Mesendoderm (in vitro differentiated cells): ENCODE measurements at regions not wholly inside any gene's neighbourhood (a gene's known extent, or its start where the extent isn't known, plus 50 kb on each side); places are given as distances from the start of the nearest gene placed in this dataset.

Experiments used
- DNase-seq: peaks from one replicate; pipeline ENCODE4 v3.0.0; 2013
- H2AK5ac ChIP-seq: 2 replicates; pipeline ENCODE4 v1.6.1; 2013; ENCODE audit warnings: low read length, inconsistent platforms
- H2BK120ac ChIP-seq: 2 replicates; pipeline ENCODE4 v1.6.1; 2013; ENCODE audit warnings: low read depth, mild to moderate bottlenecking, low read length, moderate library complexity, mixed read lengths
- H2BK15ac ChIP-seq: replicated peaks from 2 replicates; pipeline ENCODE4 v1.6.1; 2013; ENCODE audit warnings: low read depth, mild to moderate bottlenecking, moderate library complexity
- H2BK5ac ChIP-seq: 2 replicates; pipeline ENCODE4 v1.6.1; 2013; ENCODE audit warnings: low read length, inconsistent platforms
- H3K18ac ChIP-seq: 2 replicates; pipeline ENCODE4 v1.6.1; 2013; ENCODE audit warnings: mild to moderate bottlenecking, low read length, mixed read lengths
- H3K23ac ChIP-seq: one replicate; pipeline ENCODE4 v1.6.1; 2013; ENCODE audit warnings: low read length
- H3K27ac ChIP-seq: 2 replicates; pipeline ENCODE4 v1.5.1; 2013; ENCODE audit warnings: low read depth, mild to moderate bottlenecking, inconsistent platforms, low read length, moderate library complexity
- H3K27me3 ChIP-seq: 2 replicates; pipeline ENCODE4 v1.6.1; 2013; ENCODE audit warnings: low read length, control low read depth, mild to moderate bottlenecking, inconsistent platforms; ENCODE audit not compliant: insufficient read depth, poor library complexity
- H3K36me3 ChIP-seq: 2 replicates; pipeline ENCODE4 v1.6.1; 2013; ENCODE audit warnings: low read length, inconsistent platforms; ENCODE audit not compliant: control insufficient read depth, insufficient read depth
- H3K4ac ChIP-seq: one replicate; pipeline ENCODE4 v1.6.1; 2013; ENCODE audit warnings: low read depth, mild to moderate bottlenecking, low read length, moderate library complexity
- H3K4me1 ChIP-seq: 2 replicates; pipeline ENCODE4 v1.6.1; 2013; ENCODE audit warnings: low read depth, low read length, inconsistent platforms; ENCODE audit not compliant: control insufficient read depth
- H3K4me2 ChIP-seq: 2 replicates; pipeline ENCODE4 v1.6.1; 2013; ENCODE audit warnings: low read length
- H3K4me3 ChIP-seq: 2 replicates; pipeline ENCODE4 v1.5.1; 2013; ENCODE audit warnings: mild to moderate bottlenecking, low read length
- H3K56ac ChIP-seq: one replicate; pipeline ENCODE4 v1.6.1; 2013; ENCODE audit warnings: low read length
- H3K79me1 ChIP-seq: 2 replicates; pipeline ENCODE4 v1.6.1; 2013; ENCODE audit warnings: low read length, inconsistent platforms
- H3K79me2 ChIP-seq: 2 replicates; pipeline ENCODE4 v1.6.1; 2013; ENCODE audit warnings: mild to moderate bottlenecking, low read length; ENCODE audit not compliant: control insufficient read depth, insufficient read depth
- H3K9ac ChIP-seq: 2 replicates; pipeline ENCODE4 v1.6.1; 2013; ENCODE audit warnings: low read length, inconsistent platforms
- H4K5ac ChIP-seq: one replicate; pipeline ENCODE4 v1.6.1; 2013; ENCODE audit warnings: low read length
- H4K8ac ChIP-seq: one replicate; pipeline ENCODE4 v1.6.1; 2013; ENCODE audit warnings: low read depth, mild to moderate bottlenecking, control low read depth, low read length, moderate library complexity
- WGBS: extraction: QIAGEN DNeasy Blood & Tissue Kit; methylation state at CpG from one replicate; pipeline ENCODE4 v1.1.7; 2013; ENCODE audit warnings: low lambda C conversion rate, missing lambda C conversion rate; ENCODE audit not compliant: insufficient coverage; ENCODE audit errors: extremely low coverage; 5-methylcytosine and 5-hydroxymethylcytosine counted together

DNA sequence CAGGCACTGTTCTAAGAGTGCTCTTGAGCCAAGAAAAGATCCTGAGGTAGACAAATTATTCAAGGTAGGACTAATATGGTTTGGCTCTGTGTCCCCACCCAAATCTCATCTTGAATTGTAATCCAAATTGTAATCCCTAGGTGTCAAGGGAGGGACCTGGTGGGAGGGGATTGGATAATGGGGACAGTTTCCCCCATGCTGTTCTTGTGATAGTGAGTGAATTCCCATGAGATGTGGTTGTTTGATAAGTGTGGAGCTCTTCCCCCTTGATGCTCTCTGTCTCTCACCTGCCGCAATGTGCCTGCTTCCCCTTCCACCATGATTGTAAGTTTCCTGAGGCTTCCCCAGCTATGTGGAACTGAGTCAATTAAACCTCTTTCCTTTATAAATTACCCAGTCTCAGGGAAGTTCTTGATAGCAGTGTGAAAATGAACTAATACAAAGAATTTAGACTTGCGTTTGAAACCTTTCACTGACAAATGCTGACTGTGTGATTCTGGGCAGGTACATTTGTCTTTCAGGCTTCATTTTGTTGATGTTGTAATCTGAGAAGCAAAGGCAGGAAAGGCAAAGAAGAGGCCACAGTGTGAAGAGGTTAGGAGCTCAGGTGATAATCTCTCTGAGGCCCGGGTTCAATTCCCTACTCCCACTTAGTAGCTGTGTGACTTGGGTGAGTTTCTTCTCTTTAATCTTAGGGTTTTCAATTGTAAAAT is 115.8 kb upstream of the PAX6 start:
- no peak overlapping the region for H4K8ac ChIP-seq
- H3K4me2 ChIP-seq, result no peak overlapping the region
- H3K4me1 ChIP-seq, result peaks cover 2% of the 10 kb centered on the region
- H2BK15ac ChIP-seq, result no peak overlapping the region
- peak; percentile 91 for DNase-seq
- no peaks in the 10 kb centered on the region for H3K79me1 ChIP-seq
- H3K27me3 ChIP-seq, result no peaks in the 10 kb centered on the region
- H3K4ac ChIP-seq, result no peak overlapping the region
- H3K36me3 ChIP-seq, result no peaks in the 10 kb centered on the region
- no peak overlapping the region for H3K23ac ChIP-seq
- no peak overlapping the region for H3K18ac ChIP-seq
- no peak overlapping the region for H4K5ac ChIP-seq
- peak overlapping the region; percentile 75 for H2BK5ac ChIP-seq
- H3K79me2 ChIP-seq, result no peaks in the 10 kb centered on the region
- H3K27ac ChIP-seq, result peak overlapping the region; percentile 81
- H2AK5ac ChIP-seq, result no peak overlapping the region
- H3K56ac ChIP-seq, result peak overlapping the region; percentile 76
- no CpG with 5 or more reads among the region's 3 CpGs for WGBS
- H3K9ac ChIP-seq, result no peak overlapping the region
- no peak overlapping the region for H2BK120ac ChIP-seq
- no peak overlapping the region for H3K4me3 ChIP-seq

DNA sequence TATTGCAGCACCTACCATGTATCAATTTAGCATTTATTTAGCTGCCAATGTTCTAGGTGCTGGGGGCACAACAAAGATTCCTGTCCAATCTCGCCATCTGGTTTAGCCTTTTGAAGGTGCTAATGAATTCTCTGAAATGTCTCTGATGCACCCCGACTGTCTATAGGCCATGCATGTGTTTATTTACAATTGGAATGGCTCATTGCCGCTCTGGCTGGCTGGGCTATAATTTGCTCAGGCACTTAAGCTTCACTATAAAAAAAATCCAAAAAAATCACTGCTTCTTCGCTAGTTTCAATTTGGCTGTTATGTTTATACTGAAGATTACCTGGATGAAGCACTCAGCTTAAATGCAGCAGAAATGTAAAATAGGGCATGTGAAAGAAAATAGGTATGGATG is 115.0 kb upstream of the PAX6 start:
- Histone ChIP-seq H3K4me3 (no peak overlapping the region), H4K5ac (no peak overlapping the region), H3K27me3 (no peaks in the 10 kb centered on the region), H2BK5ac (no peak overlapping the region), H3K4me1 (peaks cover 2% of the 10 kb centered on the region), H3K79me1 (no peaks in the 10 kb centered on the region), H2BK15ac (no peak overlapping the region), H3K23ac (no peak overlapping the region), H3K27ac (no peak overlapping the region), H3K9ac (no peak overlapping the region), H3K79me2 (no peaks in the 10 kb centered on the region), H3K4ac (no peak overlapping the region), H2AK5ac (no peak overlapping the region), H3K36me3 (no peaks in the 10 kb centered on the region), H3K18ac (peak overlapping the region; percentile 30), H2BK120ac (no peak overlapping the region), H4K8ac (no peak overlapping the region), H3K4me2 (no peak overlapping the region), H3K56ac (no peak overlapping the region)
- no CpG with 5 or more reads among the region's 4 CpGs for WGBS
- DNase-seq, result no peak

DNA sequence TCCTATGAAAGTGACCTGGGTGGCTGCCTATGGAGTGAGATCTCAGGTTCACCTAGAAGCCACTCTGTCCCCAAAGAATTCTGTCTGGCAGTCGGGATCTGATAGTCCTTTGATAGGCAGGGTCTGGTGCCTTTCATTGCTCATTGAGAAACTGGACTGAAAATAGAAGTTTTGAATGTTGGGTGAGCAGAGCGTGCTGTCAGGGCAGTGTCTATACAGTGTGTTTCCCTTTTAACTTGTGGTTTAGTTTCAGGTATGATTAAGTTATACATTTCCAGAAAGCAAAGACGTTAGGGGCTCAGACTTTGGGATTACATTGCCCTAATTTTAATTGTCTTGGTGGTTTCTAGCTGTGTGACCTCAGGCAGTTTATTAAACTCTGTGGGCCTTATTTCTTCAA is 111.3 kb upstream of the PAX6 start:
- Histone ChIP-seq H3K4me1 (peaks cover 1% of the 10 kb centered on the region), H3K18ac (no peak overlapping the region), H4K5ac (no peak overlapping the region), H3K27me3 (no peaks in the 10 kb centered on the region), H2BK120ac (no peak overlapping the region), H2BK15ac (no peak overlapping the region), H4K8ac (no peak overlapping the region), H3K36me3 (no peaks in the 10 kb centered on the region), H3K23ac (no peak overlapping the region), H3K79me2 (no peaks in the 10 kb centered on the region), H3K4ac (no peak overlapping the region), H3K4me2 (no peak overlapping the region), H3K56ac (no peak overlapping the region), H2AK5ac (no peak overlapping the region), H3K79me1 (no peaks in the 10 kb centered on the region), H3K9ac (no peak overlapping the region), H3K27ac (no peak overlapping the region), H3K4me3 (no peak overlapping the region), H2BK5ac (no peak overlapping the region)
- WGBS, result no CpG with 5 or more reads among the region's 3 CpGs
- no peak for DNase-seq

DNA sequence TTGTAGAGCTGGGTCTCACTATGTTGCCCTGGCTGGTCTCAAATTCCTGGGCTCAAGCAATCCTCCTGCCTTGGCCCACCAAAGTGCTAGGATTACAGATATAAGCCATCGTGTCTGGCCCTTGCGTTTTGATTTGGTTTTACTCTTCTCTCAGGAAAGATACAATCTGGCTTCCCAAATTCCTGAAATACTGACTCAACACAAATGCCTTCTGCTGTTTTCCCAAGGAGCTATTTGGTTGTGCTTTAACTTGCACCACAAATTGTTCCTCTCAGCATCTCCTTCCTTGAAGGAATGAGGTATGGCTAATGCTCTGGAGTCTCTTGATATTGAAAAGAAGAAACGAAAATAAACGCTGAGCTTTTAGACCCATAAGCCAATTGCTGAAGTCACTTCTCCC is 110.0 kb upstream of the PAX6 start:
- no peak overlapping the region for H3K18ac ChIP-seq

DNA sequence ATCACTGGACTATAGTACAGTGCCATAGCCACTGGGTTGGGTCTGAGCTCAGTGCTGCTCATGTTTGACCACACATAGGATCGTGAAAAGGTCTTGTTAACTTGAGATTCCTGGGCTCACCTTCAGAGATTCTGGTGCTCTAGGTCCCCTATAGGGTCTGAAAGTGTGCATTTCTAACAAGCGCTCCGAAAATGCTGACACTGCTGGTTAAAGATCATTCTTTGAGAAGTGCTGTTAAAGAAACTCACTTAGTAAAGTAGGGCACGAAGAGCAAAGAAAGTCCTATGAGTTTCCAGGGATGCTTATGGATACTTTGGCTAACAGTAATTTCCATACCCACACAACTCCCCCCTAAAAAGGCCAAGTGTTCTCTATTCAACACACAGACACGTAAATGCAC is 108.1 kb upstream of the PAX6 start:
- Histone ChIP-seq H4K5ac (no peak overlapping the region), H3K18ac (no peak overlapping the region), H3K4me1 (no peaks in the 10 kb centered on the region), H2BK15ac (no peak overlapping the region), H3K23ac (no peak overlapping the region), H3K27me3 (no peaks in the 10 kb centered on the region), H2BK120ac (no peak overlapping the region), H3K79me2 (no peaks in the 10 kb centered on the region), H3K4me3 (no peak overlapping the region), H3K4ac (no peak overlapping the region), H3K79me1 (no peaks in the 10 kb centered on the region), H3K27ac (no peak overlapping the region), H3K56ac (no peak overlapping the region), H3K9ac (no peak overlapping the region), H3K4me2 (no peak overlapping the region), H2AK5ac (no peak overlapping the region), H2BK5ac (no peak overlapping the region), H4K8ac (no peak overlapping the region), H3K36me3 (no peaks in the 10 kb centered on the region)
- no CpG with 5 or more reads among the region's 5 CpGs for WGBS
- no peak for DNase-seq

More for the DNA sequence above, 110.0 kb upstream of the PAX6 start:
- Histone ChIP-seq H2AK5ac (no peak overlapping the region), H3K36me3 (no peaks in the 10 kb centered on the region), H3K56ac (no peak overlapping the region), H4K8ac (no peak overlapping the region), H3K27me3 (no peaks in the 10 kb centered on the region), H3K4ac (no peak overlapping the region), H2BK5ac (no peak overlapping the region), H3K4me1 (no peaks in the 10 kb centered on the region), H3K4me2 (no peak overlapping the region), H3K23ac (no peak overlapping the region), H2BK120ac (no peak overlapping the region), H3K79me1 (no peaks in the 10 kb centered on the region), H4K5ac (no peak overlapping the region), H2BK15ac (no peak overlapping the region), H3K4me3 (no peak overlapping the region), H3K9ac (no peak overlapping the region), H3K79me2 (no peaks in the 10 kb centered on the region), H3K27ac (no peak overlapping the region)
- no CpG with 5 or more reads among the region's 4 CpGs for WGBS
- DNase-seq, result peak; percentile 89

DNA sequence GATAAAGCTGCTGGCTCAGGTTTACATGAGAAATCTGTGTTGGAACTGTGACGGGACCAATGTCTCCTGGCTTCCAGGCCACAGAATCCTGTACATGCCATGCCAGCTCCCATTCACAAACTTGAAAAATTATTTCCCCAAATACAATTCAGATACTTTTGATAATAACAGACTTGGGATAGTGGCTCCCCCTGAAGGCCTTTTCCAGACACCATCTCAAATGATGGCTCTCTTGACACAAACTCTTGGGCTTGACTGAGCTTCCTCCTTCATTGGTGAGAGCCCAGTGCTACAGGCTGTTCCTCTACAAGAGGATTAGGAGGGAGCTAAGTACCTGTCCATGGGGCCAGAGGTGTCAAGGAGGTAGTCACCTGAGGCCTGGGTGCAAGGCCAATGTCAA is 104.7 kb upstream of the PAX6 start:
- Histone ChIP-seq H3K23ac (no peak overlapping the region), H2BK15ac (no peak overlapping the region), H3K79me1 (no peaks in the 10 kb centered on the region), H3K27me3 (no peaks in the 10 kb centered on the region), H3K18ac (no peak overlapping the region), H3K79me2 (no peaks in the 10 kb centered on the region), H2BK5ac (no peak overlapping the region), H3K4me3 (no peak overlapping the region), H3K56ac (no peak overlapping the region), H2AK5ac (no peak overlapping the region), H3K4me1 (no peaks in the 10 kb centered on the region), H4K5ac (no peak overlapping the region), H3K4ac (no peak overlapping the region), H3K27ac (no peak overlapping the region), H2BK120ac (no peak overlapping the region), H3K9ac (no peak overlapping the region), H4K8ac (no peak overlapping the region), H3K4me2 (no peak overlapping the region), H3K36me3 (no peaks in the 10 kb centered on the region)
- no CpG with 5 or more reads among the region's 1 CpG for WGBS
- no peak for DNase-seq
